Uterus (tissue), 3 donors: ENCODE measurements at regions not wholly inside any gene's neighbourhood (a gene's known extent, or its start where the extent isn't known, plus 50 kb on each side); places are given as distances from the start of the nearest gene placed in this dataset.

Experiments
- DNase-seq, 2 donors: peaks; one replicate each; pipeline ENCODE4 v3.0.0-alpha.2; 2019 to 2020
- H3K27ac ChIP-seq, 2 donors: fragments of 200-600 bp; sonication (generic); 1 replicate in 1 of 2; 2 replicates in 1 of 2; pipeline ENCODE4 v1.5.1; 2016 to 2018
- H3K27me3 ChIP-seq, 2 donors: fragments of 200-600 bp; sonication (generic); one replicate each; pipeline ENCODE4 v1.5.1; 2018 to 2019; ENCODE audit warnings: control low read depth in 1 of 2
- H3K36me3 ChIP-seq, 2 donors: fragments of 200-600 bp; sonication (generic); one replicate each; pipeline ENCODE4 v1.5.1; 2019; ENCODE audit warnings: control low read depth in 1 of 2
- H3K4me1 ChIP-seq, 2 donors: fragments of 200-600 bp; sonication (generic); one replicate each; pipeline ENCODE4 v1.5.1; 2018 to 2019; ENCODE audit warnings: control low read depth in 1 of 2
- H3K4me3 ChIP-seq, 2 donors: fragments of 200-600 bp; sonication (generic); 1 replicate in 1 of 2; 2 replicates in 1 of 2; pipeline ENCODE4 v1.5.1; 2018 to 2019; ENCODE audit warnings: mild to moderate bottlenecking in 1 of 2
- H3K9me3 ChIP-seq, 2 donors: fragments of 200-600 bp; sonication (generic); one replicate each; pipeline ENCODE4 v1.5.1; 2019; ENCODE audit warnings: control low read depth in 1 of 2
- POLR2A ChIP-seq, 2 donors: fragments of 450-650 bp; IDR thresholded peaks; one replicate each; pipeline ENCODE4 v1.6.1; 2016; ENCODE audit warnings: antibody characterized with exemption in 2 of 2, mild to moderate bottlenecking in 1 of 2, moderate library complexity in 1 of 2
- intact Hi-C: fragments of 100-400 bp; cut with DNase I; formaldehyde crosslinking; loops from one replicate; pipeline ENCODE4 v1.15.1; 2023; ENCODE audit warnings: low total_unique reads
- TF ChIP-seq, protein P1 (sequence below), 4 experiments: fragments of 200-600 bp in 2 of 4; fragments of 450-650 bp in 2 of 4; sonication (generic) in 2 of 4; IDR thresholded peaks; one replicate each; pipeline ENCODE4 v1.5.1; 2016 to 2019; ENCODE audit warnings: antibody characterized with exemption in 4 of 4, mild to moderate bottlenecking in 2 of 4, moderate library complexity in 1 of 4
- donor health status: DM: yes; HTN: yes; CAD: no.

DNA sequence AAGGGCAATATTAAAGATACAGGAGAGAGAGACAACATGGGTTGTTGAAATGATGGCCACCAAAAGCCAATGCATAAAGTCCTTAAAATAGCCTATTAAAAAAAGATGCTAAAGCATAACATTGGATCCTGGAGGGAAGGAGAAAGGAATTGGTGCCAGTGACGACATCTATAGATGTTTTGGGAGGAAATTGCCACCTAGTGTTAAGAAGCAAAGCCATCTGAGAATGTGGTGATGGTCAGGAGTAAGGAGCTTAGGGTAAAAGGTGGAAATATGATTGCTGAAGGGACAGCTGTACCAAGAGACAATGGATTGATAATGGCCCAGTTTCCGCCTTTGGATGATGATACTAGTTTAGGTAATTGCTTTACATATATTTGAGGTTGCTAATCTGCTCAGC, 85.1 kb downstream of the TMEM30B start:
- no peak for TF ChIP-seq POLR2A (IDR thresholded peaks at IDR 0.05)
- TF ChIP-seq, protein P1, sequence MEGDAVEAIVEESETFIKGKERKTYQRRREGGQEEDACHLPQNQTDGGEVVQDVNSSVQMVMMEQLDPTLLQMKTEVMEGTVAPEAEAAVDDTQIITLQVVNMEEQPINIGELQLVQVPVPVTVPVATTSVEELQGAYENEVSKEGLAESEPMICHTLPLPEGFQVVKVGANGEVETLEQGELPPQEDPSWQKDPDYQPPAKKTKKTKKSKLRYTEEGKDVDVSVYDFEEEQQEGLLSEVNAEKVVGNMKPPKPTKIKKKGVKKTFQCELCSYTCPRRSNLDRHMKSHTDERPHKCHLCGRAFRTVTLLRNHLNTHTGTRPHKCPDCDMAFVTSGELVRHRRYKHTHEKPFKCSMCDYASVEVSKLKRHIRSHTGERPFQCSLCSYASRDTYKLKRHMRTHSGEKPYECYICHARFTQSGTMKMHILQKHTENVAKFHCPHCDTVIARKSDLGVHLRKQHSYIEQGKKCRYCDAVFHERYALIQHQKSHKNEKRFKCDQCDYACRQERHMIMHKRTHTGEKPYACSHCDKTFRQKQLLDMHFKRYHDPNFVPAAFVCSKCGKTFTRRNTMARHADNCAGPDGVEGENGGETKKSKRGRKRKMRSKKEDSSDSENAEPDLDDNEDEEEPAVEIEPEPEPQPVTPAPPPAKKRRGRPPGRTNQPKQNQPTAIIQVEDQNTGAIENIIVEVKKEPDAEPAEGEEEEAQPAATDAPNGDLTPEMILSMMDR (IDR thresholded peaks at IDR 0.05), result no peak
- Histone ChIP-seq H3K4me3 (no peak overlapping the region), H3K27ac (no peak overlapping the region), H3K4me1 (no peaks in the 10 kb centered on the region), H3K36me3 (no peaks in the 10 kb centered on the region), H3K9me3 (no peaks in the 10 kb centered on the region), H3K27me3 (no peaks in the 10 kb centered on the region)
- intact Hi-C loops, result no loop called here
- no peak for DNase-seq

DNA sequence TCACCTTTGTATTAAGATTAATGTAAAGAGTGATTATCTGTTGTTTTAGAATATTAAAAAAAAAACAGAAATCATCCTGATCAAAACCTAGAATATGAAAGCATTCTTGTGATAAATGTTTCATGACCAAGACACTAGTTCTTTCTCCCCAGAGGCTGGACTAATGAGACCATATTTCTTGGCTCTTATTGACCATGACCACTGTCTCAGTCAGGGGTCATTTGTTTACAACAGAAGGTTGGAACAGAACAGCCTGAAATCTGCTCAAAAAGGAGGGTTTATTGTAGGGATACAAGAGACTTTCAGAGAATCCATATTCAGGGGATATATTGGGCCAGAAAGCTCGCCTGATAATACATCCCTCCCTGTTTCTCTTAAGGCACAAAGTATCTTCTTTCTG, 87.7 kb downstream of the TMEM30B start:
- H3K4me1 ChIP-seq, result no peaks in the 10 kb centered on the region
- no peaks in the 10 kb centered on the region for H3K27me3 ChIP-seq
- H3K4me3 ChIP-seq, result no peak overlapping the region
- intact Hi-C loops, result no loop called here
- no peaks in the 10 kb centered on the region for H3K9me3 ChIP-seq
- DNase-seq, result no peak
- H3K27ac ChIP-seq, result no peak overlapping the region
- TF ChIP-seq POLR2A (IDR thresholded peaks at IDR 0.05), result no peak
- TF ChIP-seq, protein P1 (IDR thresholded peaks at IDR 0.05), result no peak
- H3K36me3 ChIP-seq, result no peaks in the 10 kb centered on the region

DNA sequence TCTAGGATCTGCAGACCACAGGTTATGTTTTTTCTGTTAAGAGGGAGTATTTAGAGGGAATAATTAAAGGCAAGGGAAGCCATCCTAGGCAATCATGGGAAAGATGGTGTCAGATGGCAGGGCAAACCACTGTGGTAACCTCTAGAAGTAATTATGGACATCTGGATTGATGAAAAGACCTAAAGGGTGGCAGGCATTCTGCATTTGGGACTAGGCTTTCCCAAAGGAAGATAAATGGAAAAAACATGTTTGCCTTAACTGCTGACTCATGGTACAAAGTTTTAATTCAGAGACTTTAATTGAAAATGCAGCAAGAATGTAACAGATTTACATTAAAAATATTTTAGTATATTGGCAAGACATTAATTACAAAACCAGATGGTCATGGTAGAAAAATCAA, 88.1 kb downstream of the TMEM30B start:
- Histone ChIP-seq H3K27ac (no peak overlapping the region), H3K27me3 (no peaks in the 10 kb centered on the region), H3K4me3 (no peak overlapping the region), H3K4me1 (no peaks in the 10 kb centered on the region), H3K9me3 (no peaks in the 10 kb centered on the region), H3K36me3 (no peaks in the 10 kb centered on the region)
- intact Hi-C loops, result no loop called here
- TF ChIP-seq POLR2A (IDR thresholded peaks at IDR 0.05), result no peak
- TF ChIP-seq, protein P1 (IDR thresholded peaks at IDR 0.05), result no peak
- DNase-seq, result no peak

DNA sequence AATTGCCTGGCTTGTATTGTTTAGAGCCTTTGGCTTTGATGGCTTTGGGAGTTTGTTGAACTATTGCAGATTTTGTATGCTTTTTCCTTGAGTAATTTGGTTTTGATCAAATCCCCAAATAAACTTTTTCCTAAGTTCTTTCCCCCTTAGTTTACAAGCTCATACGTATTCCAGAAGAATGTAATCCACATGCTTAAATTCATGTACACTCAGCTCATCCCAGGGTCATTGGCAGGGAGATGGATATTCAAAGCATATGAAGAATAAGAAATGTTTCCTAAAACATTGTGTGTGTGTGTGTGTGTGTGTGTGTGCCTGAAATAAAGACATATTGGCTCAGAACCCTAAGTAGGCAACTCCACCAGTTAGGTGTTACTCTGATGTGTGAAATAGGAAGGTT, 89.4 kb downstream of the TMEM30B start:
- no peaks in the 10 kb centered on the region for H3K27me3 ChIP-seq
- H3K4me1 ChIP-seq, result no peaks in the 10 kb centered on the region
- no peak overlapping the region for H3K27ac ChIP-seq
- DNase-seq, result no peak
- intact Hi-C loops, result no loop called here
- no peak overlapping the region for H3K4me3 ChIP-seq
- H3K36me3 ChIP-seq, result no peaks in the 10 kb centered on the region
- TF ChIP-seq POLR2A (IDR thresholded peaks at IDR 0.05), result no peak
- TF ChIP-seq, protein P1 (IDR thresholded peaks at IDR 0.05), result no peak
- H3K9me3 ChIP-seq, result no peaks in the 10 kb centered on the region

DNA sequence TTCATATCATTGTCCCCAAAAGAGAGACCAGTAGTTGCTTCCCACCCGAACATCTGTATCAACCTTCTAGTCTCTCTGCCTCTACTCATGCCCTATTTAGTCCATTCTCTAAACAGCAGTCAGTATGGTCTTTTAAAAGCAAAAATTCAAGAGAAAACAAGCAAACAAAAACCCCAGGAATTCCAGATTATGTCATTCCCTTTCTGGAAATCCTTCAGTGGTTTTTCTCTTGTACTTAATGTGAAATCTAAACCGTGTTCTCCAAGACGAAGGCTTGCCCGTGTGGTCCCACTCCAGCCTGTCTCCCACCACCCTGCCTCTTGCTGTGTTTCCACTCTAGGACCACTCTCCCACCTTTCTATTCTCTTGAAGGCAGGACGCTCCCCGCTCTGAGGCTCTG, 90.8 kb downstream of the TMEM30B start:
- no peak for TF ChIP-seq POLR2A (IDR thresholded peaks at IDR 0.05)
- TF ChIP-seq, protein P1 (IDR thresholded peaks at IDR 0.05), result no peak
- no peak overlapping the region for H3K4me3 ChIP-seq
- H3K27ac ChIP-seq, result no peak overlapping the region
- H3K27me3 ChIP-seq, result no peaks in the 10 kb centered on the region
- no peaks in the 10 kb centered on the region for H3K4me1 ChIP-seq
- intact Hi-C loops, result no loop called here
- DNase-seq, result no peak
- no peaks in the 10 kb centered on the region for H3K36me3 ChIP-seq
- H3K9me3 ChIP-seq, result no peaks in the 10 kb centered on the region
